ENCODE measurements at regions not wholly inside any gene's neighbourhood (a gene's known extent, or its start where the extent isn't known, plus 50 kb on each side); places are given as distances from the start of the nearest gene placed in this dataset.

GRCh38 chr11:70497536-70498075 lies 99.3 kb downstream of the CTTN start:
- ChIA-PET POLR2A (no interaction called here), CTCF (no interaction called here)
- no peak overlapping the region for H3K27ac ChIP-seq (ENCODE audit: insufficient read depth in 1 of 2, low read depth in 1 of 2, low read length in 2 of 2, poor library complexity in 1 of 2, severe bottlenecking in 2 of 2)
- no peak overlapping the region for H3K4me3 ChIP-seq (ENCODE audit: control insufficient read depth in 1 of 7, extremely low read depth in 1 of 7, insufficient read depth in 4 of 7, low read depth in 2 of 7, low read length in 6 of 7)
- no peaks in the 10 kb centered on the region for H3K36me3 ChIP-seq (ENCODE audit: control insufficient read depth in 4 of 4, insufficient read depth in 4 of 4, low read length in 3 of 4)
- no peak for DNase-seq
- H3K9me3 ChIP-seq (ENCODE audit: control extremely low read depth in 1 of 5, control insufficient read depth in 4 of 5, insufficient read depth in 2 of 5, low read depth in 1 of 5, low read length in 4 of 5) = no peaks in the 10 kb centered on the region
- no peaks in the 10 kb centered on the region for H3K27me3 ChIP-seq (replicated peaks in 2 of 5; ENCODE audit: control insufficient read depth in 4 of 5, insufficient read depth in 5 of 5, low read length in 4 of 5)
- 98% methylated on average over 8 of the region's 8 CpGs for WGBS (ENCODE audit: insufficient coverage)
- no peaks in the 10 kb centered on the region for H3K4me1 ChIP-seq (ENCODE audit: control extremely low read depth in 1 of 4, control insufficient read depth in 4 of 4, insufficient read depth in 4 of 4, low read length in 3 of 4)

GRCh38 chr11:70498171-70498571 lies 99.8 kb downstream of the CTTN start:
- no peaks in the 10 kb centered on the region for H3K27me3 ChIP-seq (replicated peaks in 2 of 5; ENCODE audit: control insufficient read depth in 4 of 5, insufficient read depth in 5 of 5, low read length in 4 of 5)
- no peak overlapping the region for H3K4me3 ChIP-seq (ENCODE audit: control insufficient read depth in 1 of 7, extremely low read depth in 1 of 7, insufficient read depth in 4 of 7, low read depth in 2 of 7, low read length in 6 of 7)
- no peaks in the 10 kb centered on the region for H3K9me3 ChIP-seq (ENCODE audit: control extremely low read depth in 1 of 5, control insufficient read depth in 4 of 5, insufficient read depth in 2 of 5, low read depth in 1 of 5, low read length in 4 of 5)
- no peaks in the 10 kb centered on the region for H3K4me1 ChIP-seq (ENCODE audit: control extremely low read depth in 1 of 4, control insufficient read depth in 4 of 4, insufficient read depth in 4 of 4, low read length in 3 of 4)
- CTCF ChIA-PET = no interaction called here
- WGBS (ENCODE audit: insufficient coverage) = 98% methylated on average over 7 of the region's 7 CpGs
- POLR2A ChIA-PET = no interaction called here
- DNase-seq = no peak
- no peaks in the 10 kb centered on the region for H3K36me3 ChIP-seq (ENCODE audit: control insufficient read depth in 4 of 4, insufficient read depth in 4 of 4, low read length in 3 of 4)
- no peak overlapping the region for H3K27ac ChIP-seq (ENCODE audit: insufficient read depth in 1 of 2, low read depth in 1 of 2, low read length in 2 of 2, poor library complexity in 1 of 2, severe bottlenecking in 2 of 2)

GRCh38 chr11:70498976-70499801 lies 100.9 kb downstream of the CTTN start:
- no peaks in the 10 kb centered on the region for H3K27me3 ChIP-seq (replicated peaks in 2 of 5; ENCODE audit: control insufficient read depth in 4 of 5, insufficient read depth in 5 of 5, low read length in 4 of 5)
- no peak overlapping the region for H3K27ac ChIP-seq (ENCODE audit: insufficient read depth in 1 of 2, low read depth in 1 of 2, low read length in 2 of 2, poor library complexity in 1 of 2, severe bottlenecking in 2 of 2)
- no peaks in the 10 kb centered on the region for H3K4me1 ChIP-seq (ENCODE audit: control extremely low read depth in 1 of 4, control insufficient read depth in 4 of 4, insufficient read depth in 4 of 4, low read length in 3 of 4)
- no peak overlapping the region for H3K4me3 ChIP-seq (ENCODE audit: control insufficient read depth in 1 of 7, extremely low read depth in 1 of 7, insufficient read depth in 4 of 7, low read depth in 2 of 7, low read length in 6 of 7)
- DNase-seq = no peak
- no peaks in the 10 kb centered on the region for H3K36me3 ChIP-seq (ENCODE audit: control insufficient read depth in 4 of 4, insufficient read depth in 4 of 4, low read length in 3 of 4)
- 96% methylated on average over 25 of the region's 26 CpGs for WGBS (ENCODE audit: insufficient coverage)
- CTCF ChIA-PET = interaction anchor here (0.7 kb wide), 1 partner anchor 97 kb away, joined by 3 read pairs; no protein-coding TSS in a partner anchor
- H3K9me3 ChIP-seq (ENCODE audit: control extremely low read depth in 1 of 5, control insufficient read depth in 4 of 5, insufficient read depth in 2 of 5, low read depth in 1 of 5, low read length in 4 of 5) = no peaks in the 10 kb centered on the region
- POLR2A ChIA-PET = no interaction called here

- ChIA-PET POLR2A (no interaction called here), CTCF (interaction anchor here (0.6 kb wide), 1 partner anchor 56 kb away, joined by 3 read pairs; no protein-coding TSS in a partner anchor)
- no peaks in the 10 kb centered on the region for H3K27me3 ChIP-seq (replicated peaks in 2 of 5; ENCODE audit: control insufficient read depth in 4 of 5, insufficient read depth in 5 of 5, low read length in 4 of 5)
- H3K4me1 ChIP-seq (ENCODE audit: control extremely low read depth in 1 of 4, control insufficient read depth in 4 of 4, insufficient read depth in 4 of 4, low read length in 3 of 4) = no peaks in the 10 kb centered on the region
- no peak overlapping the region for H3K4me3 ChIP-seq (ENCODE audit: control insufficient read depth in 1 of 7, extremely low read depth in 1 of 7, insufficient read depth in 4 of 7, low read depth in 2 of 7, low read length in 6 of 7)
- 95% methylated on average over 25 of the region's 25 CpGs for WGBS (ENCODE audit: insufficient coverage)
- H3K27ac ChIP-seq (ENCODE audit: insufficient read depth in 1 of 2, low read depth in 1 of 2, low read length in 2 of 2, poor library complexity in 1 of 2, severe bottlenecking in 2 of 2) = no peak overlapping the region
- no peaks in the 10 kb centered on the region for H3K9me3 ChIP-seq (ENCODE audit: control extremely low read depth in 1 of 5, control insufficient read depth in 4 of 5, insufficient read depth in 2 of 5, low read depth in 1 of 5, low read length in 4 of 5)
- no peaks in the 10 kb centered on the region for H3K36me3 ChIP-seq (ENCODE audit: control insufficient read depth in 4 of 4, insufficient read depth in 4 of 4, low read length in 3 of 4)
- DNase-seq = no peak
Observed at GRCh38 chr11:70500076-70500847, 101.9 kb downstream of the CTTN start.

DNA sequence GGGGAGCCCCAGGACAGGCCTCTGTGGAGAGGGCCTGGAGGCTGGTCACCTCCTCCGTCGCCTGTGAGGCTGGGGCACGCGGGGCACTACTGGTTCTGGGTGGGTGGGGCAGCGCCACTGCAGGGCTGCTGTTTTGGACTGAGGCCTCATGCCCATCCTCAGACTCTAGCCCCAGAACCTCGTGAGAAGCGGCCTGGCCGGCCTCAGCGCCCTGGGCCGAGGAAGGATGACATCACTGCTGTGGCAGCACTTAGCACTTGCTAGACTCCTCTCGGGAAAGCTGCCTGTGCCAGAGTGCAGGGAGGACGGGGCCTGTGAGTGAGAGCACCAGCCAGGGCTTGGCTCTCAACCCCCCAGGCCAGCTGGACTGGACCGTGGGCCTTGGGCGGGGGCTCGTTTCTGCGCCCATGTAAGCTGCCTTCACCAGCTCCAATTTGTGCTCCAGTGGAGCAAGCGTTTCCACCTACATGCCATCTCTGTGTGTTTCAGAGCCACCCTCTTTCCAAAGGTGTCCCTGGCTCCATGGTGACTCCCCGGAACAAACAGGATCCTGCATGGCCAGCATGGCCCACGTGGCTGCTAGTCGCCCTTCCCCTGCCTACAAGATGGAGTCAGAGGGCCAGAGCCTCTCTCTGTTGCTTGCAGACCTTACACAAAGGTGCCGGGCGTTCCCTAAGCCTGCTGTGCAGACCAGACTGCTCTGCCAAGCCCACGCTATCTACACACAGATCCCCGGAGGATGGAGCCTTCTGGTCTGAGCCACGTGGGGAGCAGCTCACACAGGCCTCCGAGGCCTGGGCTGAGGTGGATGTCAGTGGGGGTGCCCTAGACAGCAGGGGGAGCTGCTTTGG lies 102.9 kb downstream of the CTTN start:
- no peaks in the 10 kb centered on the region for H3K36me3 ChIP-seq (ENCODE audit: control insufficient read depth in 4 of 4, insufficient read depth in 4 of 4, low read length in 3 of 4)
- no peaks in the 10 kb centered on the region for H3K27me3 ChIP-seq (replicated peaks in 2 of 5; ENCODE audit: control insufficient read depth in 4 of 5, insufficient read depth in 5 of 5, low read length in 4 of 5)
- no peak for DNase-seq
- H3K27ac ChIP-seq (ENCODE audit: insufficient read depth in 1 of 2, low read depth in 1 of 2, low read length in 2 of 2, poor library complexity in 1 of 2, severe bottlenecking in 2 of 2) = no peak overlapping the region
- ChIA-PET CTCF (no interaction called here), POLR2A (no interaction called here)
- no peaks in the 10 kb centered on the region for H3K9me3 ChIP-seq (ENCODE audit: control extremely low read depth in 1 of 5, control insufficient read depth in 4 of 5, insufficient read depth in 2 of 5, low read depth in 1 of 5, low read length in 4 of 5)
- WGBS (ENCODE audit: insufficient coverage) = 96% methylated on average over 21 of the region's 26 CpGs
- H3K4me1 ChIP-seq (ENCODE audit: control extremely low read depth in 1 of 4, control insufficient read depth in 4 of 4, insufficient read depth in 4 of 4, low read length in 3 of 4) = no peaks in the 10 kb centered on the region
- H3K4me3 ChIP-seq (ENCODE audit: control insufficient read depth in 1 of 7, extremely low read depth in 1 of 7, insufficient read depth in 4 of 7, low read depth in 2 of 7, low read length in 6 of 7) = no peak overlapping the region

DNA sequence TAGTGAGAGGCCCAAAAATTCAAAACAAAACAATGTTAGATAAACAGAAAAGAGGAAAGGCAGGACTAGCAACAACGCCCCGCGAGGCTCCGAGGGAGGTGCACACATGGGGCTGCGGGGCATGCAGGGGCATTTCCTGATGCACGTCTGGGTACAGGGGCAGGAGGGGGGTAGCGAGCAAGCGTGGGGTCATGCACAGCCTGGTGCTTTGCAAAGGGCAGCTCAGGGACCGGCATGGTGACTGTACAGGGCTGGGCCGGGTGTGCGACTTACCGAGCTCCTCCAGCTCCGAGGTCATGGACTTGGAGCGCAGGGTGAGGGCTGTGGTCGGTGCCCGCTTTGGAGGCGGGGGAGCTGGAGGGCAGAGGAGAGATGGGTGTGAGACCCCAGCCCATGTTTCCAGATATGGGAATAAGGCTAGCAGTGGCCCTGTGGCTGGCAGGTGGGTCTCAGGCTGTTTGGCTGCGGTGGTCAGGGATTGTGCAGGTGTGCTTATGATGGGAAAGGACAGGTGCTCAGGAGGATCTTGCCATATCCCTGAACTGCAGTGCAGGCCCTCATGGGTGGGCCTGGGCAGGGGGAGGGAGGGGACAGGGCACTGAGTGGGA lies 103.7 kb downstream of the CTTN start:
- H3K27me3 ChIP-seq (replicated peaks in 2 of 5; ENCODE audit: control insufficient read depth in 4 of 5, insufficient read depth in 5 of 5, low read length in 4 of 5) = no peaks in the 10 kb centered on the region
- ChIA-PET POLR2A (no interaction called here), CTCF (interaction anchor here (0.7 kb wide), 1 partner anchor 33 kb away, joined by 3 read pairs; no protein-coding TSS in a partner anchor)
- H3K27ac ChIP-seq (ENCODE audit: insufficient read depth in 1 of 2, low read depth in 1 of 2, low read length in 2 of 2, poor library complexity in 1 of 2, severe bottlenecking in 2 of 2) = no peak overlapping the region
- H3K9me3 ChIP-seq (ENCODE audit: control extremely low read depth in 1 of 5, control insufficient read depth in 4 of 5, insufficient read depth in 2 of 5, low read depth in 1 of 5, low read length in 4 of 5) = no peaks in the 10 kb centered on the region
- no peak overlapping the region for H3K4me3 ChIP-seq (ENCODE audit: control insufficient read depth in 1 of 7, extremely low read depth in 1 of 7, insufficient read depth in 4 of 7, low read depth in 2 of 7, low read length in 6 of 7)
- DNase-seq = no peak
- WGBS (ENCODE audit: insufficient coverage) = 98% methylated on average over 16 of the region's 18 CpGs
- H3K4me1 ChIP-seq (ENCODE audit: control extremely low read depth in 1 of 4, control insufficient read depth in 4 of 4, insufficient read depth in 4 of 4, low read length in 3 of 4) = no peaks in the 10 kb centered on the region
- no peaks in the 10 kb centered on the region for H3K36me3 ChIP-seq (ENCODE audit: control insufficient read depth in 4 of 4, insufficient read depth in 4 of 4, low read length in 3 of 4)
